ENCODE measurements at regions not wholly inside any gene's neighbourhood (a gene's known extent, or its start where the extent isn't known, plus 50 kb on each side); places are given as distances from the start of the nearest gene placed in this dataset.

- Histone ChIP-seq H4K8ac (ENCODE audit: extremely low read depth, insufficient read depth, low read length) (no peak overlapping the region), H3K4me3 (ENCODE audit: extremely low read depth in 1 of 4, insufficient read depth in 2 of 4, low read depth in 3 of 4, low read length in 4 of 4) (no peak overlapping the region), H3K4me2 (ENCODE audit: insufficient read depth in 1 of 2, low read depth in 2 of 2, low read length in 2 of 2) (no peak overlapping the region), H3K79me1 (ENCODE audit: low read depth, low read length) (no peaks in the 10 kb centered on the region), H3K36me3 (ENCODE audit: control insufficient read depth in 2 of 4, insufficient read depth in 4 of 4, low read length in 3 of 4) (no peaks in the 10 kb centered on the region), H3K56ac (replicated peaks; ENCODE audit: insufficient read length, low read depth, low read length) (no peak overlapping the region), H3K27me3 (replicated peaks in 1 of 4; ENCODE audit: control insufficient read depth in 3 of 4, extremely low read depth in 1 of 4, insufficient read depth in 3 of 4, low read length in 3 of 4) (no peaks in the 10 kb centered on the region), H2BK120ac (replicated peaks; ENCODE audit: low read depth, low read length) (no peak overlapping the region), H4K91ac (replicated peaks; ENCODE audit: insufficient read length, low read length) (no peak overlapping the region), H2BK15ac (ENCODE audit: low read length) (no peak overlapping the region), H3K4ac (replicated peaks; ENCODE audit: insufficient read length, low read depth, low read length) (no peak overlapping the region), H3K23ac (ENCODE audit: insufficient read length) (no peak overlapping the region), H2AK5ac (ENCODE audit: low read depth, low read length) (no peak overlapping the region), H3K79me2 (ENCODE audit: control insufficient read depth in 1 of 2, insufficient read depth in 2 of 2, low read length in 2 of 2) (no peaks in the 10 kb centered on the region), H3K4me1 (replicated peaks in 1 of 4; ENCODE audit: control insufficient read depth in 3 of 4, insufficient read depth in 4 of 4, low read length in 3 of 4) (no peaks in the 10 kb centered on the region; a peak in 1 of 7 replicates), H3K18ac (ENCODE audit: extremely low read depth, low read length) (no peak overlapping the region), H3K9me3 (ENCODE audit: insufficient read depth in 2 of 2, low read depth in 1 of 2, low read length in 1 of 2) (no peaks in the 10 kb centered on the region), H4K5ac (ENCODE audit: insufficient read length, low read depth, low read length) (no peak overlapping the region), H3K23me2 (ENCODE audit: low read depth, low read length) (no peaks in the 10 kb centered on the region), H3K14ac (ENCODE audit: insufficient read length) (no peak overlapping the region), H2BK20ac (ENCODE audit: low read length) (no peak overlapping the region), H3K9ac (replicated peaks in 1 of 4; ENCODE audit: extremely low read depth in 1 of 4, low read depth in 3 of 4, low read length in 3 of 4) (no peak overlapping the region), H2BK12ac (ENCODE audit: low read depth, low read length) (no peak overlapping the region), H4K20me1 (replicated peaks in 1 of 2; ENCODE audit: control insufficient read depth in 1 of 2, insufficient read depth in 2 of 2, low read length in 2 of 2) (no peaks in the 10 kb centered on the region), H3K27ac (ENCODE audit: low read depth, low read length) (no peak overlapping the region), H2BK5ac (ENCODE audit: low read depth, low read length) (no peak overlapping the region), H2AFZ (ENCODE audit: low read length) (no peak overlapping the region)
- 85% methylated on average over 1 of the region's 1 CpG; no CpG with 5 or more reads in 1 of the 2 experiments for WGBS, 2 experiments (ENCODE audit: extremely low coverage in 1 of 2, insufficient coverage in 1 of 2, insufficient read length in 1 of 2, insufficient replicate concordance in 2 of 2, low coverage in 1 of 2, low lambda C conversion rate in 2 of 2, missing lambda C conversion rate in 1 of 2)
- FAIRE-seq (no peak), DNase-seq (ENCODE audit: low read depth in 1 of 2, low spot score in 2 of 2) (no peak)
- ChIA-PET POLR2A (ENCODE audit: partially characterized antibody) (no interaction called here), CTCF (ENCODE audit: partially characterized antibody) (no interaction called here)
- TF ChIP-seq NRF1 (IDR thresholded peaks at IDR 0.05; ENCODE audit: low read depth, low read length) (no peak), POLR2A (IDR thresholded peaks at IDR 0.05; ENCODE audit: control extremely low read depth in 1 of 2, low read depth in 2 of 2, low read length in 2 of 2) (no peak), TCF12 (IDR thresholded peaks at IDR 0.05; ENCODE audit: low read depth, low read length) (no peak), SAP30 (IDR thresholded peaks at IDR 0.05; ENCODE audit: insufficient read depth, insufficient replicate concordance, low read length) (no peak), MAX (IDR thresholded peaks at IDR 0.05) (no peak), CREB1 (IDR thresholded peaks at IDR 0.05) (no peak), NANOG (IDR thresholded peaks at IDR 0.05; ENCODE audit: insufficient read depth, low read depth, low read length, poor library complexity, severe bottlenecking) (no peak), BCL11A (IDR thresholded peaks at IDR 0.05; ENCODE audit: low read depth in 2 of 2, low read length in 2 of 2) (no peak), SIRT6 (IDR thresholded peaks at IDR 0.05; ENCODE audit: low read length) (no peak), YY1 (IDR thresholded peaks at IDR 0.05; ENCODE audit: low read depth, low read length) (no peak)
These were observed 104.8 kb upstream of the FN1 start for GRCh38 chr2:215540658-215541057.

Data from H1 (cell line).